ENCODE measurements at regions not wholly inside any gene's neighbourhood (a gene's known extent, or its start where the extent isn't known, plus 50 kb on each side); places are given as distances from the start of the nearest gene placed in this dataset.
A peak's percentile ranks its signal among the peaks of the same experiment; 100 is the strongest.

DNA sequence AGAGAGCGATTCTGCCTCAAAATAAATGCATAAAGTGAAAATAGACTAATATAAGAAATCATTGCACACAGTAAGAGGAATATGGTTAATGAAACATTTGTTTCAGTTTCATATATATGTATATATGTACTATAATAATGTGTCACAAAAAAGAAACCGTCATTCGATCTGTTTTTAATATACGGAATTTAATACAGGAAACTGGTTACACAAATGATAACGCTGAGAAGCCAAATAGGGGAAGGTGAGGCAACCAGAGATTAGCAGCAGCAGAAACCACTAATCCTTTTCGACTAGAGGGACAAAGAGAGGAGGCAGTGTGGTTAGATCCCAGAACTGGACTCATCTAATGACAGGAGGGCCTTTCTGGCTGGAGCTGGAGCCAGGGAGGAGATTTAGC is 64.2 kb upstream of the GREB1L start:
- DNase-seq (ENCODE audit: extremely low spot score) = no peak
- no peak for TF ChIP-seq SUZ12 (IDR thresholded peaks at IDR 0.05)
- no peak for TF ChIP-seq ARNT (IDR thresholded peaks at IDR 0.05)
- no peak for TF ChIP-seq L3MBTL2 (conservative IDR thresholded peaks at IDR 0.05)
- TF ChIP-seq FOXM1 (IDR thresholded peaks at IDR 0.05; ENCODE audit: borderline replicate concordance) = no peak
- TF ChIP-seq FOXA1 (IDR thresholded peaks at IDR 0.05) = no peak
- no peak for TF ChIP-seq ZNF384 (IDR thresholded peaks at IDR 0.05)
- ChIA-PET POLR2A (no interaction called here), CTCF (interaction anchor here (0.6 kb wide), 1 partner anchor 121 kb away, joined by 4 read pairs; no protein-coding TSS in a partner anchor)

DNA sequence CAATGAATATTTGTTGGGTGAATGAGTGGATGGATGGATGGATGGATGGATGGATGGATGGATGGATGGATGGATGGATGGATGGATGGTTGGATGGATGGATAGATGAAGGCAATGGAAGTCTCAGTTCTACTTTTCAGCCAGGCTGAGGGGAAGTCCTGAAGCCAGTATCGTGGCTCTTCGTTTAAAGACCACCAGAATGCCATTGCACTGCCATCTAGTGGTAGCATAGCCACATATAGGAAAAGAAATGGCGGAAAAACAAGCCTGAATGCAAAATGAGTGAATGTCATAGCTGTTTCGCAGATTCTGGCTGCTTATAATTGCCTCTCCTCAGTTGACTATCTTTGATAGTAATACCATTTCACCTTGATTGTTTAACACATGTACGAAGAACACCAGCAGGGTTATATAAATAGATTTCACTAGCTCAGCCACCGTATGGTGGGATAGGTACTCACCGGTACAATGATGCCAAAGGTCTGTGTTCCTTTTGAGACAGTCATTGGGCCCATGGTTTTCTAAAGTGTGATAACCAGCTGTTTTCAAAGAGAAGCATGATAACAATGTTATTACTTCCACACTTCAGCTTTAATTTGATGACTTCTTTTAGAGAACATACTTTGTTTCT is 62.3 kb upstream of the GREB1L start:
- peak; percentile 79 for DNase-seq (ENCODE audit: extremely low spot score)
- TF ChIP-seq CTBP1 (IDR thresholded peaks at IDR 0.05; ENCODE audit: borderline replicate concordance) (no peak), L3MBTL2 (conservative IDR thresholded peaks at IDR 0.05) (no peak), ARNT (IDR thresholded peaks at IDR 0.05) (no peak), BHLHE40 (IDR thresholded peaks at IDR 0.05; ENCODE audit: borderline replicate concordance) (no peak)
- CTCF ChIA-PET = interaction anchor here (0.6 to 2.1 kb wide), 8 partner anchors 9 to 206 kb away, joined by 3 to 14 read pairs (median 5); no protein-coding TSS in a partner anchor
- POLR2A ChIA-PET = no interaction called here

DNA sequence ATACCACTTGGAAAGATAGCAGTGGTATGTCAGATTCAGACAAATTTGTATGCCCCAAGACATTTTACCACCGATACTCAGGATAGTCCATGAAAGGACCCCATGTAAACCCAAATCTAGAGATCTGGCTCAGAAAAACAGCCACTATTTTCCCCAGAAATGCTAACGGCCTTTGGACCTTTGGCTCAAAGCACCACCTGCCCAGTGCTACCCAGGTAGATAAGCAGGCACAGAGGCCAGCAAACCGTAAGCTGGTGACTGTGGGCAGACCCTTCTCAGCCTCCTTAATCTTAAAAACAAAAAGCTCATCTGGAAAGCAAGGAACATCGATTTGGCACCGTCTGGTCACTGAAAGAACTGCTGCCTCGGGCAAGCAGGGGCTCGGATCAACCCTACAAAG is 61.4 kb upstream of the GREB1L start:
- no peak for TF ChIP-seq FOXK2 (IDR thresholded peaks at IDR 0.05)
- TF ChIP-seq CTBP1 (IDR thresholded peaks at IDR 0.05; ENCODE audit: borderline replicate concordance) = no peak
- no peak for TF ChIP-seq L3MBTL2 (conservative IDR thresholded peaks at IDR 0.05)
- no peak for TF ChIP-seq SP1 (IDR thresholded peaks at IDR 0.05)
- TF ChIP-seq TARDBP (IDR thresholded peaks at IDR 0.05) = no peak
- no peak for TF ChIP-seq SUZ12 (IDR thresholded peaks at IDR 0.05)
- no peak for TF ChIP-seq ZNF384 (IDR thresholded peaks at IDR 0.05)
- TF ChIP-seq NFRKB (IDR thresholded peaks at IDR 0.05) = no peak
- TF ChIP-seq FOXA1 (IDR thresholded peaks at IDR 0.05) = no peak
- TF ChIP-seq LEF1 (IDR thresholded peaks at IDR 0.05; ENCODE audit: borderline replicate concordance) = no peak
- POLR2A ChIA-PET = no interaction called here
- CTCF ChIA-PET = interaction anchor here (1.3 to 2.1 kb wide), 3 partner anchors 8 to 15 kb away, joined by 7 to 14 read pairs (median 7); no protein-coding TSS in a partner anchor

DNA sequence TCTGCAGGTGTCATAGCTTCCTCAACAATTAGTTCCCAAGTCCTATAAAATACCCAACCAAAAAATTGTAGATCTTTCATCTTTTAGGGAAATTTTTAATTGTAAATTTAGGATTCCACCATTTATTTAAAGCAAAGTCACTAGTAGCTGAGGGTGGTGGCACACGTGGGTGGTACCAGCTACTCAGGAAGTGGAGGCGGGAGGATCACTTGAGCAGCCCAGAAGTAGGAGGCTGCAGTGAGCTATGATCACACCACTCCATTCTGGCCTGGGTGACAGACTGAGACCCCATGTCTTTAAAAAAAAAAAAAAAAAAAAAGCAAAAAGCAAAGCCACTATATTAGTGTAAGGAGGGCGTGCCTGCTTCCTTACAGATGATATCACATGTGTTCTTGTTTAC is 60.3 kb upstream of the GREB1L start:
- TF ChIP-seq SP1 (IDR thresholded peaks at IDR 0.05) (no peak), FOXM1 (IDR thresholded peaks at IDR 0.05; ENCODE audit: borderline replicate concordance) (no peak), FOXA1 (IDR thresholded peaks at IDR 0.05) (no peak), HDGF (IDR thresholded peaks at IDR 0.05; ENCODE audit: borderline replicate concordance) (no peak), CTBP1 (IDR thresholded peaks at IDR 0.05; ENCODE audit: borderline replicate concordance) (no peak), BHLHE40 (IDR thresholded peaks at IDR 0.05; ENCODE audit: borderline replicate concordance) (no peak), L3MBTL2 (conservative IDR thresholded peaks at IDR 0.05) (no peak), ZNF384 (IDR thresholded peaks at IDR 0.05) (no peak), FOXK2 (IDR thresholded peaks at IDR 0.05) (no peak), ELF4 (IDR thresholded peaks at IDR 0.05) (no peak), SUZ12 (IDR thresholded peaks at IDR 0.05) (no peak), TARDBP (IDR thresholded peaks at IDR 0.05) (no peak), NFRKB (IDR thresholded peaks at IDR 0.05) (no peak), ARNT (IDR thresholded peaks at IDR 0.05) (no peak)
- CTCF ChIA-PET = interaction anchor here (1.3 kb wide), 1 partner anchor 10 kb away, joined by 7 read pairs; no protein-coding TSS in a partner anchor
- DNase-seq (ENCODE audit: extremely low spot score) = no peak
- POLR2A ChIA-PET = no interaction called here

More for the DNA sequence above, 61.4 kb upstream of the GREB1L start:
- no peak for DNase-seq (ENCODE audit: extremely low spot score)

DNA sequence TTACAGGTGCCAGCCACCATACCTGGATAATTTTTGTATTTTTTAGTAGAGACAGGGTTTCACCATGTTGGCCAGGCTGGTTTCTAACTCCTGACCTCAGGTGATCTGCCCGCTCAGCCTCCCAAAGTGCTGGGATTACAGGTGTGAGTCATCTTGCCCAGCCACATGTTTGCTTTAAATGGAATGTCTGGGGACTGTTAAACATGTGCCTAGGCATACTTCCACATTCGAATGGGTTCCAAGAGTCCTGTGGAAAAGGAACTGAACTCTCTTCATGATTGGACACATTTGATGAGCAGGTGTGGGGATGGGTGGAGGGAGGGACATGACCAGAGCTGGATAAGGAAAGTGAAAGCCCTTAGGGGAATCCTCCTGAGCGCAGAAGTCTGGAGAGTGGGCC is 58.4 kb upstream of the GREB1L start:
- ChIA-PET CTCF (no interaction called here), POLR2A (no interaction called here)
- DNase-seq (ENCODE audit: extremely low spot score) = no peak
- TF ChIP-seq, protein P1, sequence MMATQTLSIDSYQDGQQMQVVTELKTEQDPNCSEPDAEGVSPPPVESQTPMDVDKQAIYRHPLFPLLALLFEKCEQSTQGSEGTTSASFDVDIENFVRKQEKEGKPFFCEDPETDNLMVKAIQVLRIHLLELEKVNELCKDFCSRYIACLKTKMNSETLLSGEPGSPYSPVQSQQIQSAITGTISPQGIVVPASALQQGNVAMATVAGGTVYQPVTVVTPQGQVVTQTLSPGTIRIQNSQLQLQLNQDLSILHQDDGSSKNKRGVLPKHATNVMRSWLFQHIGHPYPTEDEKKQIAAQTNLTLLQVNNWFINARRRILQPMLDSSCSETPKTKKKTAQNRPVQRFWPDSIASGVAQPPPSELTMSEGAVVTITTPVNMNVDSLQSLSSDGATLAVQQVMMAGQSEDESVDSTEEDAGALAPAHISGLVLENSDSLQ (IDR thresholded peaks at IDR 0.05) = no peak
- TF ChIP-seq NFRKB (IDR thresholded peaks at IDR 0.05) (no peak), ZNF384 (IDR thresholded peaks at IDR 0.05) (no peak), TARDBP (IDR thresholded peaks at IDR 0.05) (no peak), SP1 (IDR thresholded peaks at IDR 0.05) (no peak), ARNT (IDR thresholded peaks at IDR 0.05) (no peak), ELF4 (IDR thresholded peaks at IDR 0.05) (no peak), FOXA1 (IDR thresholded peaks at IDR 0.05) (no peak), BHLHE40 (IDR thresholded peaks at IDR 0.05; ENCODE audit: borderline replicate concordance) (no peak), CTBP1 (IDR thresholded peaks at IDR 0.05; ENCODE audit: borderline replicate concordance) (no peak), FOXM1 (IDR thresholded peaks at IDR 0.05; ENCODE audit: borderline replicate concordance) (no peak), LEF1 (IDR thresholded peaks at IDR 0.05; ENCODE audit: borderline replicate concordance) (no peak), FOXK2 (IDR thresholded peaks at IDR 0.05) (no peak), SUZ12 (IDR thresholded peaks at IDR 0.05) (no peak), HDGF (IDR thresholded peaks at IDR 0.05; ENCODE audit: borderline replicate concordance) (no peak), L3MBTL2 (conservative IDR thresholded peaks at IDR 0.05) (no peak)

DNA sequence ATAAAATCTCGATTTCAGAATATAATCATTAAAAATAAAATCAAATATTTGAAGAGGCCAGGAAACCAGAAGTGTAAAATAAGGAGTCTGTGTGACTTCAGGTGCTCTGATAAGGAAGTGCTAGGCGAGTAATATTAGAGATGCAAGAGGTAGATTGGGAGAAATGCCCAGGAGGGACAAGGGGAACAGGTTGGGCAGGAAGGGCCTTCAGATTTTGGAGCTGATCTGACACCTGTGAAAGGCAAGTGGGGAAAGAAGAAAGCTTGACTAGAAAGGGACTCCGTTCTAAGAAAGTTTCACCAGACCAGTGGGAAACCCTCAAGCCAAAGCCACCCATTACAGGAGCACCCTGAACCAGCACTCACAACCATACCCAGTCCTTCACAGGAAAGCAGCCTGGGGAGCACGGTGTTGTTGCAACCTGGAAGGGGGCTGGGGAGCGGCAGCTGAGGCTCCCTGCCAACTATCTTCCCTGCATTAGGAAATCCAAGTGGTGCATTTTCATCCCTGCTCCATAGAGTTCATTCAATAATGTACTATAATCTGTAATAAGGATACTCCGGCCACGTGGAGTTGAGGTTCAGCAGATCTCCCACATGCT is 57.5 kb upstream of the GREB1L start:
- CTCF ChIA-PET = no interaction called here
- POLR2A ChIA-PET = no interaction called here
- DNase-seq (ENCODE audit: extremely low spot score) = no peak
- TF ChIP-seq ZNF384 (IDR thresholded peaks at IDR 0.05) = no peak
- TF ChIP-seq SP1 (IDR thresholded peaks at IDR 0.05) = no peak
- no peak for TF ChIP-seq CTBP1 (IDR thresholded peaks at IDR 0.05; ENCODE audit: borderline replicate concordance)
- no peak for TF ChIP-seq FOXK2 (IDR thresholded peaks at IDR 0.05)
- TF ChIP-seq, protein P1 (IDR thresholded peaks at IDR 0.05) = no peak
- TF ChIP-seq FOXM1 (IDR thresholded peaks at IDR 0.05; ENCODE audit: borderline replicate concordance) = no peak
- no peak for TF ChIP-seq HDGF (IDR thresholded peaks at IDR 0.05; ENCODE audit: borderline replicate concordance)
